ENCODE measurements at regions not wholly inside any gene's neighbourhood (a gene's known extent, or its start where the extent isn't known, plus 50 kb on each side); places are given as distances from the start of the nearest gene placed in this dataset.

DNA sequence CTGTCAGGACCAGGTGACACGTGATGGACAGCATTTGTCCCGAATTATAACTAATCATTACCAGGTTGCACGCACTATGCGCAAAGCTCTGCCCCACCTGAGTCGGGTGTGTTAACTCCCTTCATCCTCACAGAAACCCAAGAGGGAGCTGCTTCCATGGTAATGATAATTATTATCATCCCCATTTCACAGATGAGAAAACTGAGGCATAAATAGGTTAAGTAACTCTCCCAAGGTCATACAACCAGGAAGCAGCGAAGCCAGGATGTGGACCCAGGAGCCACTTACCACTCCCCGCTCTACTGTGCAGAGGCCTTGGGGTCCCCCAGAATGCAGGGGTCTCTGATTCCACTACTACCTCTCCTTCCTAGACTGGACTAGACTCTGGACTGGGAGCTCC lies 76.7 kb upstream of the TARDBP start:
- TF ChIP-seq, protein P1, sequence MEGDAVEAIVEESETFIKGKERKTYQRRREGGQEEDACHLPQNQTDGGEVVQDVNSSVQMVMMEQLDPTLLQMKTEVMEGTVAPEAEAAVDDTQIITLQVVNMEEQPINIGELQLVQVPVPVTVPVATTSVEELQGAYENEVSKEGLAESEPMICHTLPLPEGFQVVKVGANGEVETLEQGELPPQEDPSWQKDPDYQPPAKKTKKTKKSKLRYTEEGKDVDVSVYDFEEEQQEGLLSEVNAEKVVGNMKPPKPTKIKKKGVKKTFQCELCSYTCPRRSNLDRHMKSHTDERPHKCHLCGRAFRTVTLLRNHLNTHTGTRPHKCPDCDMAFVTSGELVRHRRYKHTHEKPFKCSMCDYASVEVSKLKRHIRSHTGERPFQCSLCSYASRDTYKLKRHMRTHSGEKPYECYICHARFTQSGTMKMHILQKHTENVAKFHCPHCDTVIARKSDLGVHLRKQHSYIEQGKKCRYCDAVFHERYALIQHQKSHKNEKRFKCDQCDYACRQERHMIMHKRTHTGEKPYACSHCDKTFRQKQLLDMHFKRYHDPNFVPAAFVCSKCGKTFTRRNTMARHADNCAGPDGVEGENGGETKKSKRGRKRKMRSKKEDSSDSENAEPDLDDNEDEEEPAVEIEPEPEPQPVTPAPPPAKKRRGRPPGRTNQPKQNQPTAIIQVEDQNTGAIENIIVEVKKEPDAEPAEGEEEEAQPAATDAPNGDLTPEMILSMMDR (IDR thresholded peaks at IDR 0.05; ENCODE audit: poor library complexity, severe bottlenecking), result no peak
- TF ChIP-seq SMC3 (conservative IDR thresholded peaks at IDR 0.05; ENCODE audit: poor library complexity) (no peak), TAF1 (IDR thresholded peaks at IDR 0.05; ENCODE audit: low read depth) (no peak), RAD21 (conservative IDR thresholded peaks at IDR 0.05) (no peak)
